Coronary artery (tissue), 2 donors: ENCODE measurements at regions not wholly inside any gene's neighbourhood (a gene's known extent, or its start where the extent isn't known, plus 50 kb on each side); places are given as distances from the start of the nearest gene placed in this dataset.

Experiments
- DNase-seq: peaks from one replicate; pipeline ENCODE4 v3.0.0-alpha.2; 2017; ENCODE audit warnings: low spot score
- H3K27ac ChIP-seq, 2 donors: fragments of 200-600 bp; sonication (generic); one replicate each; pipeline ENCODE4 v1.5.1; 2016 to 2019
- H3K4me3 ChIP-seq: fragments of 200-600 bp; sonication (generic); 2 replicates; pipeline ENCODE4 v1.5.1; 2016; ENCODE audit warnings: mild to moderate bottlenecking, moderate library complexity
- CTCF ChIP-seq: fragments of 200-600 bp; sonication (generic); IDR thresholded peaks from one replicate; pipeline ENCODE4 v1.5.1; 2019; ENCODE audit warnings: antibody characterized with exemption

GRCh38 chrX:140342410-140342809 lies 162.5 kb downstream of the SOX3 start:
- Histone ChIP-seq H3K27ac (no peak overlapping the region), H3K4me3 (no peak overlapping the region)
- TF ChIP-seq CTCF, result no peak
- DNase-seq, result no peak

- DNase-seq, result no peak
- Histone ChIP-seq H3K27ac (no peak overlapping the region), H3K4me3 (no peak overlapping the region)
- no peak for TF ChIP-seq CTCF
Measured at GRCh38 chrX:140337263-140337662, 167.6 kb downstream of the SOX3 start.

- Histone ChIP-seq H3K27ac (no peak overlapping the region), H3K4me3 (no peak overlapping the region)
- no peak for DNase-seq
- no peak for TF ChIP-seq CTCF
Measured at GRCh38 chrX:140318296-140318695, 186.6 kb downstream of the SOX3 start.

- DNase-seq, result no peak
- TF ChIP-seq CTCF, result no peak
- Histone ChIP-seq H3K4me3 (no peak overlapping the region), H3K27ac (no peak overlapping the region)
Measured at GRCh38 chrX:140317462-140317861, 187.4 kb downstream of the SOX3 start.

GRCh38 chrX:140298960-140299825 lies 205.7 kb downstream of the SOX3 start:
- no peak overlapping the region for H3K27ac ChIP-seq
- TF ChIP-seq CTCF, result no peak
- no peak overlapping the region for H3K4me3 ChIP-seq
- no peak for DNase-seq

GRCh38 chrX:140297273-140297672 lies 207.6 kb downstream of the SOX3 start:
- Histone ChIP-seq H3K4me3 (no peak overlapping the region), H3K27ac (no peak overlapping the region)
- no peak for TF ChIP-seq CTCF
- no peak for DNase-seq

GRCh38 chrX:140292961-140293360 lies 211.9 kb downstream of the SOX3 start:
- no peak for DNase-seq
- Histone ChIP-seq H3K27ac (no peak overlapping the region), H3K4me3 (no peak overlapping the region)
- TF ChIP-seq CTCF, result no peak
